ENCODE measurements at regions not wholly inside any gene's neighbourhood (a gene's known extent, or its start where the extent isn't known, plus 50 kb on each side); places are given as distances from the start of the nearest gene placed in this dataset.

DNA sequence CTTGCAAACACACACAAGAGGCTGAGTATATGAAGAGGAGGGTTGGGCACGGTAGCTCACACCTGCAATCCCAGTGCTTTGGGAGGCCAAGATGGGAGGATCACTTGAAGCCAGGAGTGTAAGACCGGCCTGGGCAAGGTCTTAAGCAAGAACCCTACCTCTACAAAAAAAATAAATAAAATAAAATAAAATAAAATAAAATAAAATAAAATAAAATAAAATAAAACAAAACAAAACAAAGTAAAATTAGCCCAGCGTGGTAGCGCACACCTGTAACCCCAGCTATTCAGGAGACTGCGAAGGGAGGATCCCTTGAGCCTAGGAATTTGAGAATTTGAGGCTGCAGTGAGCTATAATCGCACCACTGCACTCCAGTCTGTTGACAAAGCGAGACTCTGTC lies 337.9 kb downstream of the SHANK2 start:
- no peak overlapping the region for H3K4me3 ChIP-seq (ENCODE audit: low read length)
- TF ChIP-seq, protein P1, sequence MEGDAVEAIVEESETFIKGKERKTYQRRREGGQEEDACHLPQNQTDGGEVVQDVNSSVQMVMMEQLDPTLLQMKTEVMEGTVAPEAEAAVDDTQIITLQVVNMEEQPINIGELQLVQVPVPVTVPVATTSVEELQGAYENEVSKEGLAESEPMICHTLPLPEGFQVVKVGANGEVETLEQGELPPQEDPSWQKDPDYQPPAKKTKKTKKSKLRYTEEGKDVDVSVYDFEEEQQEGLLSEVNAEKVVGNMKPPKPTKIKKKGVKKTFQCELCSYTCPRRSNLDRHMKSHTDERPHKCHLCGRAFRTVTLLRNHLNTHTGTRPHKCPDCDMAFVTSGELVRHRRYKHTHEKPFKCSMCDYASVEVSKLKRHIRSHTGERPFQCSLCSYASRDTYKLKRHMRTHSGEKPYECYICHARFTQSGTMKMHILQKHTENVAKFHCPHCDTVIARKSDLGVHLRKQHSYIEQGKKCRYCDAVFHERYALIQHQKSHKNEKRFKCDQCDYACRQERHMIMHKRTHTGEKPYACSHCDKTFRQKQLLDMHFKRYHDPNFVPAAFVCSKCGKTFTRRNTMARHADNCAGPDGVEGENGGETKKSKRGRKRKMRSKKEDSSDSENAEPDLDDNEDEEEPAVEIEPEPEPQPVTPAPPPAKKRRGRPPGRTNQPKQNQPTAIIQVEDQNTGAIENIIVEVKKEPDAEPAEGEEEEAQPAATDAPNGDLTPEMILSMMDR (IDR thresholded peaks at IDR 0.05; ENCODE audit: insufficient read depth, low read depth, low read length, missing control alignments) = no peak
- no peak for DNase-seq (ENCODE audit: low read depth)

DNA sequence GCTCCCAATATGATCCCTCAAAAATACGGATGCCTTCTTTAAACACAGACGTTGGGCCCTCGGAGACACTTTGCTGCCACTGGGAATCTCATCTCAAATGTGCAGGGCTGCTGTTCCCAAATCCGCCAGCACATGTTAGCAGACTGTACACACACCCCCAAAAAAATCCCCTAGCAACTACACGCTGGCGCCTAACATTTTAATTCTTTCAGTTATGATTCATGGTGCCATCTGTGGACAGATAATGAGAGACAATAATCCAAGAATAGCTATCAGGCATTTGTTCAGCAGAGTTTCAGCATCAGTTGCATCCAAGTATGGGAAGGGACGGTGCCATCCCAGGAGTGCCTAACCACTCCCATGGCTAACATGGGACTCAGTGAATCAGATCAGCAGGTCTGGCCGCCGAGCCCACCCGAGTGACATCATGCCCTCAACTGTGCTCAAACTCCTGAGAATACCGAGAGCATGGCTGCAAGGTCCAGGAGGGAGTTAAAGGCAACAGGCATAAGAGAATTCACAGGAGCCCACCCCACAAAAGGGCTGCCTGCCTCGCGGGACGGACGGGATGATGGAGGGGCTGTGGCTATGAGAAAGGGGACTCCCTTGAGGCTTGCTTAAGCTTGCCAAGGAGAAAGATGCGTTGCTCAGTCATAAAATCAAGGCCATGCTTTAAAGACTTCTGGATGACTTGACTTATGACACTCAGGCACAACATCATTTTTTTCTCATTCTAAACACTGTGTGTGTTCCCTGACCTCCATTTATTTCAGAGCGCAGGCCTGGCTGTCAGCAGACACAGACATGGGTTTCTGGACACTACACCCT lies 337.0 kb downstream of the SHANK2 start:
- no peak for DNase-seq (ENCODE audit: low read depth)
- TF ChIP-seq, protein P1 (IDR thresholded peaks at IDR 0.05; ENCODE audit: insufficient read depth, low read depth, low read length, missing control alignments) = no peak
- no peak overlapping the region for H3K4me3 ChIP-seq (ENCODE audit: low read length)

DNA sequence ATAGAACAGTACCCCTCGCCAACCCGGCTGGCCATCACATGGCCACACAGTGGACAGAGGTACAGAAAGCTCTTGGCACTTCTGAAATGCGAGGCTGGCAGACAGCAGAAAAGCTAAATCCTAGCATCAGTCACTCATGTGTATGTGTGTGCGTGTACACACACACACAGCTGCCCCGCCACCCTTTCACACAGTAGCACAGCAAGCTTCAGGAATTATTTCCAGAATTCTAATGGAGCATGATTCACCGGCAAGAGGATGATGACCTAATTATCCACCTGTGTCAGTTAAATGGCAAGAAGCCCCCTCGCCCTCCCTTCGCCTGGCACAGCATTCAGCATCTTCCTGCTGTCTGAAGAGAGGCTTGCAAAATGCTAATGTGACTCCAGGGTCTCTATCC lies 336.0 kb downstream of the SHANK2 start:
- no peak overlapping the region for H3K4me3 ChIP-seq (ENCODE audit: low read length)
- no peak for DNase-seq (ENCODE audit: low read depth)
- TF ChIP-seq, protein P1 (IDR thresholded peaks at IDR 0.05; ENCODE audit: insufficient read depth, low read depth, low read length, missing control alignments) = no peak

DNA sequence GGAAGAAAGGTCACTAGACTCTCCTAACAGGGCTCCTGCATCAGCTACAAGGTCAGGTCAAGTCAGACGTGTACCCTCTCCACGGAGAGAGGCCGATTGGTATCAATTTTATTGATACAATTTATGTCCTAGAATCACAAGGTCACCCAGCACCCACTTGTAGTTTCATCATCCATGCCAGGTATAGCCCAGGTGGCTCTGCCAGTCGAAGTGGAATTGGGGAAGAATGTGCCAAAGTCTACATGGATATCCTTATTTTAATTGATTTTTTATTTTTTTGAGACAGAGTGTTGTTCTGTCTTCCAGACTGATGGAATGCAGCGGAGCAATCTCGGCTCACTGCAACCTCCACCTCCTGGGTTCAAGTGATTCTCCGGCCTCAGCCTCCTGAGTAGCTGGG lies 334.1 kb downstream of the SHANK2 start:
- DNase-seq (ENCODE audit: low read depth) = no peak
- TF ChIP-seq, protein P1 (IDR thresholded peaks at IDR 0.05; ENCODE audit: insufficient read depth, low read depth, low read length, missing control alignments) = no peak
- H3K4me3 ChIP-seq (ENCODE audit: low read length) = no peak overlapping the region

DNA sequence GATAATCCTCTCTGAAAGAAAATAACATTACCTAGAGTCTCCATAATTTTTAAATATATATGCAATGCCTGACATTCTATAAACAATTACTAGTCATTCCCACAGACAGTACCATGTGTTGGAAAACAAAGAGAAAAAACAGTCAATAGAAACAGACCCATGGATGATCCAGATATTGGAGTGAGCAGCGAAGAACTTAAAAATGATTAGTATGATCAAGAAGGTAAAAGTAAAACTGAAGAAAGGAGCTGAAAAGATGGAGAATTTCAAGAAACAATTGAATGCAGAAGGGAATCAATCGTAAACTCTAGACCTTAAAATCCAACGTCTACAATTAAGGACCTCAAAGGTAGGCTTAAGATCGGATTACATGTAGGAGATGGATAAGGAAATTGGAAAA lies 330.6 kb downstream of the SHANK2 start:
- TF ChIP-seq, protein P1 (IDR thresholded peaks at IDR 0.05; ENCODE audit: insufficient read depth, low read depth, low read length, missing control alignments) = no peak
- DNase-seq (ENCODE audit: low read depth) = no peak
- no peak overlapping the region for H3K4me3 ChIP-seq (ENCODE audit: low read length)

DNA sequence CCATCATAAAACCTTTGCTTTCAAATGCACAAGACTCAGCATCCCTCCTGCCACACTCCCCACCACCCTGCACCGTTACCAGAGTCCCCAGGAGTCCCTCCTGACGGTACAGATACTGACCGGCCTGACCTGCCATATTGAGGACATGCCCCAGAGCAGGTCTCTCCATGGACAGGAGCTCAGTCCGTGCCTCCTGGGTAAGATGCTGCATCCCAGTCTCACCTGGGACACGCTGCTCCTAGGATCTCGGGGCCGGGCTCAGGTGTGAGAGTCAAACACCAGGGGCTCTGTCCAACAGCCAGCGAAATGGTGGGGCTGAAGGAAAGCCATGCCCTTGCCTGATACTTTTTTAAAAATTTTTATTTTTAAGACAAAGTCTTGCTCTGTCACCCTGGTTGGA lies 328.3 kb downstream of the SHANK2 start:
- H3K4me3 ChIP-seq (ENCODE audit: low read length) = no peak overlapping the region
- DNase-seq (ENCODE audit: low read depth) = no peak
- TF ChIP-seq, protein P1 (IDR thresholded peaks at IDR 0.05; ENCODE audit: insufficient read depth, low read depth, low read length, missing control alignments) = no peak

DNA sequence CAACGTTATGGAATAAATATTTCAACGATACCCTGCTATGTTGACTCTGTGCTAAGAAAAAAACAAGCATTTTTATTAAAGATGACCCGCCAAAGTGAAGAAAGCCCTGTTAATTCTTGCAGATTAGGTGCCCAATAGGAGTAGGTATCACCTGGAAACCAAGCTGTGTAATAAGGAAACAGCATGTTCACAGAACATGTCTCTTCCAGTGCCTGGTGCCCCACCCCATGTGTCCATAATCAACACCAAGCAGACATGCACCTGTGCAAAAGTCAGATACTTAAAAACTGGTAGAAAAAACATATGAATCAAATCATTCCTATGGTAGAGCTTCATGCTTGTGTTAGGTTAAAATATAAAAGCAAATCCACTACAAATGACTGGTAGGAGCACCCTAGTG lies 327.1 kb downstream of the SHANK2 start:
- TF ChIP-seq, protein P1 (IDR thresholded peaks at IDR 0.05; ENCODE audit: insufficient read depth, low read depth, low read length, missing control alignments) = no peak
- DNase-seq (ENCODE audit: low read depth) = no peak
- no peak overlapping the region for H3K4me3 ChIP-seq (ENCODE audit: low read length)

Data from epithelial cell of esophagus (primary cell).